A549 (cell line): ENCODE measurements at regions not wholly inside any gene's neighbourhood (a gene's known extent, or its start where the extent isn't known, plus 50 kb on each side); places are given as distances from the start of the nearest gene placed in this dataset.

Experiments used
- CTCF ChIP-seq: fragments of >200 bp; sonication (Bioruptor Twin); formaldehyde crosslinking; IDR thresholded peaks from 3 replicates; pipeline ENCODE4 v1.5.1; 2016
- FOSL2 ChIP-seq, 2 experiments: fragments of 450-650 bp in 1 of 2; fragments of >200 bp in 1 of 2; sonication (Bioruptor Twin) in 1 of 2; formaldehyde crosslinking; IDR thresholded peaks; 2 replicates each; pipeline versions ENCODE4 v1.5.0 to v1.6.1; 2016 to 2020; ENCODE audit warnings: mild to moderate bottlenecking in 1 of 2, moderate library complexity in 1 of 2
- HMGXB4 ChIP-seq: fragments of 250-450 bp; sonication (Bioruptor Pico); IDR thresholded peaks from 2 replicates; pipeline ENCODE4 v1.5.0; 2021; ENCODE audit warnings: mild to moderate bottlenecking, moderate library complexity, borderline replicate concordance
- KDM1A ChIP-seq: fragments of 200-600 bp; sonication (generic); IDR thresholded peaks from 2 replicates; pipeline ENCODE4 v1.6.1; 2016; ENCODE audit warnings: low read depth, mild to moderate bottlenecking
- NPAS2 ChIP-seq: fragments of 250-450 bp; sonication (Bioruptor Pico); IDR thresholded peaks from 2 replicates; pipeline ENCODE4 v1.8.0; 2022; ENCODE audit warnings: mild to moderate bottlenecking, moderate library complexity, borderline replicate concordance
- POLR2A ChIP-seq: IDR thresholded peaks from 2 replicates; pipeline ENCODE4 v1.6.1; 2012; ENCODE audit warnings: mild to moderate bottlenecking, low read length
- RAD21 ChIP-seq, 2 experiments: fragments of >200 bp in 1 of 2; sonication (Bioruptor Twin) in 1 of 2; formaldehyde crosslinking in 1 of 2; IDR thresholded peaks in 1 of 2; conservative IDR thresholded peaks in 1 of 2; 2 replicates in 1 of 2; 3 replicates in 1 of 2; pipeline ENCODE4 v1.6.1; 2012 to 2018; ENCODE audit warnings: inconsistent platforms in 1 of 2
- USF2 ChIP-seq: fragments of 450-650 bp; IDR thresholded peaks from 2 replicates; pipeline ENCODE4 v1.6.1; 2014; ENCODE audit warnings: antibody characterized with exemption

- no peak for TF ChIP-seq FOSL2 (IDR thresholded peaks at IDR 0.05)
- no peak for TF ChIP-seq FOSL2 (CRISPR knock-in tag; IDR thresholded peaks at IDR 0.05)
- no peak for TF ChIP-seq USF2
- peak; percentile 73 for TF ChIP-seq CTCF
- TF ChIP-seq RAD21 (conservative IDR thresholded peaks at IDR 0.05 in 1 of 2, IDR thresholded peaks at IDR 0.05 in 1 of 2), result peak; percentile 94 to 99
- TF ChIP-seq POLR2A, result no peak
- no peak for TF ChIP-seq HMGXB4
- no peak for TF ChIP-seq NPAS2 (CRISPR knock-in tag)
- no peak for TF ChIP-seq KDM1A
These were observed 262.7 kb upstream of the ALG10B start for GRCh38 chr12:38053655-38054464.
